ENCODE measurements at regions not wholly inside any gene's neighbourhood (a gene's known extent, or its start where the extent isn't known, plus 50 kb on each side); places are given as distances from the start of the nearest gene placed in this dataset.
"Not testable (repeated sequence)": the region's sequence is repeated elsewhere in the genome, so short reads cannot be mapped to it uniquely, and the experiment has no call there.

GRCh38 chr4:100340512-100341485, 150.5 kb upstream of the DDIT4L start:
- Histone ChIP-seq H3K27ac (ENCODE audit: low read depth, low read length, severe bottlenecking) (no peak overlapping the region), H3K36me3 (ENCODE audit: control insufficient read depth, insufficient read depth, low read length) (no peaks in the 10 kb centered on the region), H3K9me3 (ENCODE audit: control insufficient read depth, low read length) (no peaks in the 10 kb centered on the region), H3K4me1 (ENCODE audit: control insufficient read depth, insufficient read depth, low read length, poor library complexity, severe bottlenecking) (no peaks in the 10 kb centered on the region), H3K4me3 (ENCODE audit: extremely low read depth, insufficient read depth, low read length, poor library complexity, severe bottlenecking) (no peak overlapping the region)
- 50 to 74% methylated on average over 1 to 3 of the region's 4 CpGs for WGBS, 2 experiments (ENCODE audit: insufficient coverage in 2 of 2)

GRCh38 chr4:100339870-100340269, 149.6 kb upstream of the DDIT4L start:
- H3K27ac ChIP-seq (ENCODE audit: low read depth, low read length, severe bottlenecking) = no peak overlapping the region
- no CpG with 5 or more reads among the region's 4 CpGs for WGBS, 2 experiments (ENCODE audit: insufficient coverage in 2 of 2)
- no peak overlapping the region for H3K4me3 ChIP-seq (ENCODE audit: extremely low read depth, insufficient read depth, low read length, poor library complexity, severe bottlenecking)
- no peaks in the 10 kb centered on the region for H3K36me3 ChIP-seq (ENCODE audit: control insufficient read depth, insufficient read depth, low read length)
- no peaks in the 10 kb centered on the region for H3K4me1 ChIP-seq (ENCODE audit: control insufficient read depth, insufficient read depth, low read length, poor library complexity, severe bottlenecking)
- no peaks in the 10 kb centered on the region for H3K9me3 ChIP-seq (ENCODE audit: control insufficient read depth, low read length)

GRCh38 chr4:100333491-100333890, 143.2 kb upstream of the DDIT4L start:
- WGBS, 2 experiments (ENCODE audit: insufficient coverage in 2 of 2) = 100% methylated on average over 2 of the region's 2 CpGs; no CpG with 5 or more reads in 1 of the 2 experiments
- not testable (repeated sequence) for H3K4me3 ChIP-seq (ENCODE audit: extremely low read depth, insufficient read depth, low read length, poor library complexity, severe bottlenecking); H3K27ac ChIP-seq (ENCODE audit: low read depth, low read length, severe bottlenecking); H3K4me1 ChIP-seq (ENCODE audit: control insufficient read depth, insufficient read depth, low read length, poor library complexity, severe bottlenecking); H3K36me3 ChIP-seq (ENCODE audit: control insufficient read depth, insufficient read depth, low read length); H3K9me3 ChIP-seq (ENCODE audit: control insufficient read depth, low read length)

GRCh38 chr4:100317032-100317864, 127.0 kb upstream of the DDIT4L start:
- no peaks in the 10 kb centered on the region for H3K9me3 ChIP-seq (ENCODE audit: control insufficient read depth, low read length)
- H3K27ac ChIP-seq (ENCODE audit: low read depth, low read length, severe bottlenecking) = no peak overlapping the region
- H3K4me1 ChIP-seq (ENCODE audit: control insufficient read depth, insufficient read depth, low read length, poor library complexity, severe bottlenecking) = no peaks in the 10 kb centered on the region
- no peak overlapping the region for H3K4me3 ChIP-seq (ENCODE audit: extremely low read depth, insufficient read depth, low read length, poor library complexity, severe bottlenecking)
- no peaks in the 10 kb centered on the region for H3K36me3 ChIP-seq (ENCODE audit: control insufficient read depth, insufficient read depth, low read length)
- WGBS, 2 experiments (ENCODE audit: insufficient coverage in 2 of 2) = 86% methylated on average over 3 of the region's 7 CpGs; no CpG with 5 or more reads in 1 of the 2 experiments

- 53 to 73% methylated on average over 2 of the region's 2 CpGs for WGBS, 2 experiments (ENCODE audit: insufficient coverage in 2 of 2)
- Histone ChIP-seq H3K9me3 (ENCODE audit: control insufficient read depth, low read length) (no peaks in the 10 kb centered on the region), H3K36me3 (ENCODE audit: control insufficient read depth, insufficient read depth, low read length) (no peaks in the 10 kb centered on the region), H3K27ac (ENCODE audit: low read depth, low read length, severe bottlenecking) (no peak overlapping the region), H3K4me1 (ENCODE audit: control insufficient read depth, insufficient read depth, low read length, poor library complexity, severe bottlenecking) (no peaks in the 10 kb centered on the region), H3K4me3 (ENCODE audit: extremely low read depth, insufficient read depth, low read length, poor library complexity, severe bottlenecking) (no peak overlapping the region)
Observed at GRCh38 chr4:100314057-100314456, 123.8 kb upstream of the DDIT4L start.

GRCh38 chr4:100312615-100313350, 122.5 kb upstream of the DDIT4L start:
- no peaks in the 10 kb centered on the region for H3K36me3 ChIP-seq (ENCODE audit: control insufficient read depth, insufficient read depth, low read length)
- whole genome bisulfite sequencing, 2 experiments (ENCODE audit: insufficient coverage in 2 of 2) = 73% methylated on average over 1 of the region's 2 CpGs; no CpG with 5 or more reads in 1 of the 2 experiments
- H3K4me3 ChIP-seq (ENCODE audit: extremely low read depth, insufficient read depth, low read length, poor library complexity, severe bottlenecking) = no peak overlapping the region
- H3K27ac ChIP-seq (ENCODE audit: low read depth, low read length, severe bottlenecking) = no peak overlapping the region
- H3K4me1 ChIP-seq (ENCODE audit: control insufficient read depth, insufficient read depth, low read length, poor library complexity, severe bottlenecking) = no peaks in the 10 kb centered on the region
- H3K9me3 ChIP-seq (ENCODE audit: control insufficient read depth, low read length) = no peaks in the 10 kb centered on the region

- Histone ChIP-seq H3K4me3 (ENCODE audit: extremely low read depth, insufficient read depth, low read length, poor library complexity, severe bottlenecking) (no peak overlapping the region), H3K4me1 (ENCODE audit: control insufficient read depth, insufficient read depth, low read length, poor library complexity, severe bottlenecking) (no peaks in the 10 kb centered on the region), H3K36me3 (ENCODE audit: control insufficient read depth, insufficient read depth, low read length) (no peaks in the 10 kb centered on the region), H3K9me3 (ENCODE audit: control insufficient read depth, low read length) (no peaks in the 10 kb centered on the region), H3K27ac (ENCODE audit: low read depth, low read length, severe bottlenecking) (no peak overlapping the region)
- WGBS, 2 experiments (ENCODE audit: insufficient coverage in 2 of 2) = 81 to 97% methylated on average over 3 of the region's 3 CpGs
Observed at GRCh38 chr4:100311181-100311580, 120.9 kb upstream of the DDIT4L start.

- Histone ChIP-seq H3K9me3 (ENCODE audit: control insufficient read depth, low read length) (no peaks in the 10 kb centered on the region), H3K36me3 (ENCODE audit: control insufficient read depth, insufficient read depth, low read length) (no peaks in the 10 kb centered on the region), H3K27ac (ENCODE audit: low read depth, low read length, severe bottlenecking) (no peak overlapping the region), H3K4me3 (ENCODE audit: extremely low read depth, insufficient read depth, low read length, poor library complexity, severe bottlenecking) (no peak overlapping the region), H3K4me1 (ENCODE audit: control insufficient read depth, insufficient read depth, low read length, poor library complexity, severe bottlenecking) (no peaks in the 10 kb centered on the region)
Observed at GRCh38 chr4:100306018-100306417, 115.8 kb upstream of the DDIT4L start.

- Histone ChIP-seq H3K9me3 (ENCODE audit: control insufficient read depth, low read length) (no peaks in the 10 kb centered on the region), H3K36me3 (ENCODE audit: control insufficient read depth, insufficient read depth, low read length) (no peaks in the 10 kb centered on the region), H3K4me1 (ENCODE audit: control insufficient read depth, insufficient read depth, low read length, poor library complexity, severe bottlenecking) (peaks cover 9% of the 10 kb centered on the region), H3K4me3 (ENCODE audit: extremely low read depth, insufficient read depth, low read length, poor library complexity, severe bottlenecking) (no peak overlapping the region), H3K27ac (ENCODE audit: low read depth, low read length, severe bottlenecking) (no peak overlapping the region)
- 89 to 91% methylated on average over 8 to 9 of the region's 9 CpGs for WGBS, 2 experiments (ENCODE audit: insufficient coverage in 2 of 2)
Observed at GRCh38 chr4:100302061-100303026, 112.1 kb upstream of the DDIT4L start.
